K562 (cell line): ENCODE measurements at regions not wholly inside any gene's neighbourhood (a gene's known extent, or its start where the extent isn't known, plus 50 kb on each side); places are given as distances from the start of the nearest gene placed in this dataset.

Experiments
- ATAC-seq: fragments of 200-7000 bp; cut with Tn5 transposase; 3 replicates; pipeline ENCODE4 v1.9.1; 2020; ENCODE audit warnings: moderate library complexity
- BruUV-seq: library from RNA; stranded (reverse); fragments of 400-500 nt; replicated peaks from 2 replicates; lab custom pipeline; 2021; lab: Mats Ljungman, UMichigan
- CTCF ChIA-PET: fragments of 300-600 bp; formaldehyde crosslinking; extraction: SDS; loops from one replicate; lab custom pipeline; 2021; ENCODE audit warnings: low intra/inter-chr PET ratio; lab: Yijun Ruan, JAX
- POLR2A ChIA-PET: fragments of 300-600, 350-650 bp; sonication (Branson Sonifier 250); formaldehyde crosslinking; extraction: SDS; loops from one replicate; lab custom pipeline; 2021; ENCODE audit warnings: antibody characterized with exemption, inconsistent platforms; lab: Yijun Ruan, JAX
- DNase-seq, 4 experiments: peaks; one replicate each; pipeline versions ENCODE4 v3.0.0 to v3.0.0-alpha.2; 2011 to 2018; ENCODE audit warnings: low spot score in 3 of 4, mixed read lengths in 3 of 4; ENCODE audit errors: extremely low read depth in 1 of 4
- FAIRE-seq: peaks from 2 replicates; lab custom pipeline; 2011; peaks lifted over from hg19 to GRCh38; lab: Jason Lieb, UNC
- H2AFZ ChIP-seq: 2 replicates; pipeline ENCODE4 v1.6.0; 2011; ENCODE audit warnings: low read depth, low read length, control low read depth, inconsistent platforms
- H3K27ac ChIP-seq: fragments of 200-600 bp; 3 replicates; pipeline ENCODE4 v1.8.0; 2011; ENCODE audit warnings: low read depth, mild to moderate bottlenecking, control low read depth, inconsistent platforms, low read length, moderate library complexity, mixed read lengths; ENCODE audit errors: extremely low read depth
- H3K27me3 ChIP-seq, 2 experiments: fragments of 300-600 bp in 1 of 2; 2 replicates in 1 of 2; 3 replicates in 1 of 2; pipeline versions ENCODE4 v1.6.0 to v1.8.0; 2011; ENCODE audit warnings: inconsistent platforms in 2 of 2, low read length in 2 of 2, mild to moderate bottlenecking in 1 of 2, mixed read lengths in 1 of 2, moderate library complexity in 1 of 2; ENCODE audit not compliant: control insufficient read depth in 2 of 2, insufficient read depth in 2 of 2
- H3K36me3 ChIP-seq: fragments of 300-600 bp; 3 replicates; pipeline ENCODE4 v1.8.0; 2011; ENCODE audit warnings: mild to moderate bottlenecking, low read length, inconsistent platforms; ENCODE audit not compliant: control insufficient read depth, insufficient read depth
- H3K4me1 ChIP-seq, 2 experiments: fragments of 200-600 bp in 1 of 2; replicated peaks in 1 of 2; 2 replicates in 1 of 2; 3 replicates in 1 of 2; pipeline versions ENCODE4 v1.5.1 to v1.8.0; 2011; ENCODE audit warnings: inconsistent platforms in 2 of 2, low read length in 2 of 2, mild to moderate bottlenecking in 1 of 2, mixed read lengths in 1 of 2, moderate library complexity in 1 of 2; ENCODE audit not compliant: control insufficient read depth in 2 of 2, insufficient read depth in 2 of 2
- H3K4me2 ChIP-seq: 2 replicates; pipeline ENCODE4 v1.6.1; 2011; ENCODE audit warnings: low read length, control low read depth, inconsistent platforms, mixed read lengths; ENCODE audit not compliant: insufficient read depth
- H3K4me3 ChIP-seq: fragments of 200-600 bp; sonication (generic), shearing (Covaris generic); 2 replicates; pipeline ENCODE4 v1.5.1; 2016; ENCODE audit warnings: control low read depth, inconsistent platforms
- H3K79me2 ChIP-seq: fragments of 200-600 bp; 3 replicates; pipeline ENCODE4 v1.8.0; 2011; ENCODE audit warnings: low read length, inconsistent platforms; ENCODE audit not compliant: control insufficient read depth, insufficient read depth
- H3K9ac ChIP-seq, 2 experiments: 2 replicates each; pipeline versions ENCODE4 v1.6.0 to v1.6.1; 2011; ENCODE audit warnings: low read depth in 2 of 2, low read length in 2 of 2, control low read depth in 1 of 2, inconsistent platforms in 1 of 2, mild to moderate bottlenecking in 1 of 2, mixed read lengths in 1 of 2; ENCODE audit not compliant: insufficient read depth in 1 of 2
- H3K9me1 ChIP-seq: one replicate; pipeline ENCODE4 v1.6.0; 2011; ENCODE audit warnings: inconsistent platforms, mild to moderate bottlenecking, low read length, moderate library complexity; ENCODE audit not compliant: control insufficient read depth, insufficient read depth
- H3K9me3 ChIP-seq: replicated peaks from 2 replicates; pipeline ENCODE4 v1.5.1; 2011; ENCODE audit warnings: low read depth, low read length, inconsistent platforms; ENCODE audit not compliant: control insufficient read depth, insufficient read depth
- H4K20me1 ChIP-seq: replicated peaks from 2 replicates; pipeline ENCODE4 v1.6.1; 2011; ENCODE audit warnings: low read length, inconsistent platforms, mixed read lengths; ENCODE audit not compliant: control insufficient read depth, insufficient read depth
- DMBX1 ChIP-seq: fragments of 250-450 bp; sonication (Bioruptor Pico); IDR thresholded peaks from 2 replicates; pipeline ENCODE4 v1.8.0; 2022; ENCODE audit warnings: inconsistent platforms, mild to moderate bottlenecking, moderate library complexity, borderline replicate concordance
- MTF1 ChIP-seq: fragments of 250-450 bp; sonication (Bioruptor Pico); IDR thresholded peaks from 2 replicates; pipeline ENCODE4 v1.9.0; 2021; ENCODE audit warnings: moderate library complexity, mild to moderate bottlenecking, inconsistent platforms, borderline replicate concordance
- NFRKB ChIP-seq: fragments of 450-650 bp; IDR thresholded peaks from 2 replicates; pipeline ENCODE4 v1.6.1; 2016; ENCODE audit warnings: low read depth
- SIRT6 ChIP-seq: IDR thresholded peaks from one replicate; pipeline ENCODE4 v1.6.1; 2012; ENCODE audit warnings: low read depth, mild to moderate bottlenecking, control low read depth, inconsistent platforms, low read length, moderate library complexity
- SMARCA5 ChIP-seq: fragments of 450-650 bp; IDR thresholded peaks from 2 replicates; pipeline ENCODE4 v1.6.1; 2016
- SMARCC2 ChIP-seq: fragments of 450-650 bp; IDR thresholded peaks from 2 replicates; pipeline ENCODE4 v1.6.1; 2017; ENCODE audit warnings: antibody characterized with exemption, moderate library complexity, mild to moderate bottlenecking, low read depth
- SPI1 ChIP-seq: IDR thresholded peaks from 2 replicates; pipeline ENCODE4 v1.6.1; 2011; ENCODE audit warnings: low read depth, low read length, control low read depth, borderline replicate concordance
- U2AF2 ChIP-seq: fragments of 200-400 bp; formaldehyde crosslinking; optimal IDR thresholded peaks from 2 replicates; pipeline ENCODE3; 2017; ENCODE audit warnings: low read depth, mild to moderate bottlenecking, low read length
- ZNF589 ChIP-seq: fragments of 200-800 bp; sonication (Bioruptor generic); IDR thresholded peaks from 2 replicates; pipeline ENCODE4 v1.6.1; 2016; ENCODE audit warnings: low read depth, missing genetic modification characterization, missing compliant biosample characterization
- WGBS: fragments of 100-300 bp; shearing (Covaris generic); methylation state at CpG from one replicate; pipeline ENCODE4 v1.1.6; 2016; ENCODE audit warnings: low coverage, mixed read lengths; ENCODE audit not compliant: insufficient coverage; ENCODE audit errors: missing lambda C conversion rate; 5-methylcytosine and 5-hydroxymethylcytosine counted together
- in situ Hi-C: fragments of 300-500 bp; cut with MboI; formaldehyde crosslinking; loops from 4 replicates; pipeline ENCODE4 v1.15.0; 2018; ENCODE audit warnings: inconsistent platforms, mixed read lengths
- intact Hi-C: fragments of 100-400 bp; cut with micrococcal nuclease; formaldehyde crosslinking; loops from 2 replicates; pipeline ENCODE4 v1.14.2; 2022
- TF ChIP-seq, protein P1 (sequence below): fragments of 250-450 bp; sonication (Bioruptor Pico); IDR thresholded peaks from 2 replicates; pipeline ENCODE4 v1.4.0; 2020; ENCODE audit warnings: mild to moderate bottlenecking, moderate library complexity
- TF ChIP-seq, protein P2 (sequence below): fragments of 450-650 bp; formaldehyde crosslinking; IDR thresholded peaks from 2 replicates; pipeline ENCODE4 v1.4.0; 2020; ENCODE audit warnings: mild to moderate bottlenecking, moderate library complexity
- TF ChIP-seq, protein P3 (sequence below): fragments of 200-800 bp; sonication (Bioruptor generic); IDR thresholded peaks from 2 replicates; pipeline ENCODE4 v1.6.1; 2016; ENCODE audit warnings: missing genetic modification characterization, missing compliant biosample characterization
- TF ChIP-seq, protein P4 (sequence below): fragments of 250-450 bp; sonication (Bioruptor Pico); IDR thresholded peaks from 2 replicates; pipeline ENCODE4 v1.8.0; 2021; ENCODE audit warnings: moderate library complexity, mild to moderate bottlenecking, inconsistent platforms

DNA sequence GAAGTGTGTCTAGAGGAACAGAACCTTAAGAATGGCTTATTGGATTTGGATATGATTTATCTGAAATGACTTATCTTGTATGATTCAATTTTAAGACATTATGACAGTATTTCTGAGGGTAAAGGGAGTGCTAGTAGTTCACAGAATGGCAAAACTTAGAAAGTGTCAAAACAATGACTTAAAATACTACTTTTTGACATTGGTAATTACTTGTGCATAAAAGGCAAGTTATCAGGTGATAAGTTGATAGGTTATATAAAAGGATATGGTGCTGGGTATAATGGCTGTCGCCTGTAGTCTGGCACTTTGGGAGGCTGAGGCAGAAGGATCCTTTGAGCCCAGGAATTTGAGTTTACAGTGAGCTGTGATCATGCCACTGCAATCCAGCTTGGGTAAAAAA lies 494.4 kb downstream of the CDH9 start:
- H3K4me2 ChIP-seq = no peak overlapping the region
- H3K9me1 ChIP-seq = no peaks in the 10 kb centered on the region
- no TSS peak for BruUV-seq
- no peaks in the 10 kb centered on the region for H3K4me1 ChIP-seq
- no peaks in the 10 kb centered on the region for H3K9me3 ChIP-seq
- no peak overlapping the region for H2AFZ ChIP-seq
- H3K27me3 ChIP-seq = no peaks in the 10 kb centered on the region
- DNase-seq (no peak), ATAC-seq (no peak), FAIRE-seq (no peak)
- no peak overlapping the region for H3K27ac ChIP-seq
- ChIA-PET POLR2A (no interaction called here), CTCF (no interaction called here)
- no peaks in the 10 kb centered on the region for H4K20me1 ChIP-seq
- intact Hi-C loops (no loop called here), in situ Hi-C loops (no loop called here)
- TF ChIP-seq, protein P1, sequence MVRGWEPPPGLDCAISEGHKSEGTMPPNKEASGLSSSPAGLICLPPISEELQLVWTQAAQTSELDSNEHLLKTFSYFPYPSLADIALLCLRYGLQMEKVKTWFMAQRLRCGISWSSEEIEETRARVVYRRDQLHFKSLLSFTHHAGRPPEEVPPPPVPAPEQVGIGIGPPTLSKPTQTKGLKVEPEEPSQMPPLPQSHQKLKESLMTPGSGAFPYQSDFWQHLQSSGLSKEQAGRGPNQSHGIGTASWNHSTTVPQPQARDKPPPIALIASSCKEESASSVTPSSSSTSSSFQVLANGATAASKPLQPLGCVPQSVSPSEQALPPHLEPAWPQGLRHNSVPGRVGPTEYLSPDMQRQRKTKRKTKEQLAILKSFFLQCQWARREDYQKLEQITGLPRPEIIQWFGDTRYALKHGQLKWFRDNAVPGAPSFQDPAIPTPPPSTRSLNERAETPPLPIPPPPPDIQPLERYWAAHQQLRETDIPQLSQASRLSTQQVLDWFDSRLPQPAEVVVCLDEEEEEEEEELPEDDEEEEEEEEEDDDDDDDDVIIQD (CRISPR knock-in tag) = no peak
- no peak for TF ChIP-seq SPI1
- TF ChIP-seq NFRKB = no peak
- no peak for TF ChIP-seq SMARCC2
- TF ChIP-seq SMARCA5 = no peak
- TF ChIP-seq SIRT6 = no peak
- no peak for TF ChIP-seq MTF1
- TF ChIP-seq, protein P2, sequence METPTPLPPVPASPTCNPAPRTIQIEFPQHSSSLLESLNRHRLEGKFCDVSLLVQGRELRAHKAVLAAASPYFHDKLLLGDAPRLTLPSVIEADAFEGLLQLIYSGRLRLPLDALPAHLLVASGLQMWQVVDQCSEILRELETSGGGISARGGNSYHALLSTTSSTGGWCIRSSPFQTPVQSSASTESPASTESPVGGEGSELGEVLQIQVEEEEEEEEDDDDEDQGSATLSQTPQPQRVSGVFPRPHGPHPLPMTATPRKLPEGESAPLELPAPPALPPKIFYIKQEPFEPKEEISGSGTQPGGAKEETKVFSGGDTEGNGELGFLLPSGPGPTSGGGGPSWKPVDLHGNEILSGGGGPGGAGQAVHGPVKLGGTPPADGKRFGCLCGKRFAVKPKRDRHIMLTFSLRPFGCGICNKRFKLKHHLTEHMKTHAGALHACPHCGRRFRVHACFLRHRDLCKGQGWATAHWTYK = no peak
- TF ChIP-seq, protein P3, sequence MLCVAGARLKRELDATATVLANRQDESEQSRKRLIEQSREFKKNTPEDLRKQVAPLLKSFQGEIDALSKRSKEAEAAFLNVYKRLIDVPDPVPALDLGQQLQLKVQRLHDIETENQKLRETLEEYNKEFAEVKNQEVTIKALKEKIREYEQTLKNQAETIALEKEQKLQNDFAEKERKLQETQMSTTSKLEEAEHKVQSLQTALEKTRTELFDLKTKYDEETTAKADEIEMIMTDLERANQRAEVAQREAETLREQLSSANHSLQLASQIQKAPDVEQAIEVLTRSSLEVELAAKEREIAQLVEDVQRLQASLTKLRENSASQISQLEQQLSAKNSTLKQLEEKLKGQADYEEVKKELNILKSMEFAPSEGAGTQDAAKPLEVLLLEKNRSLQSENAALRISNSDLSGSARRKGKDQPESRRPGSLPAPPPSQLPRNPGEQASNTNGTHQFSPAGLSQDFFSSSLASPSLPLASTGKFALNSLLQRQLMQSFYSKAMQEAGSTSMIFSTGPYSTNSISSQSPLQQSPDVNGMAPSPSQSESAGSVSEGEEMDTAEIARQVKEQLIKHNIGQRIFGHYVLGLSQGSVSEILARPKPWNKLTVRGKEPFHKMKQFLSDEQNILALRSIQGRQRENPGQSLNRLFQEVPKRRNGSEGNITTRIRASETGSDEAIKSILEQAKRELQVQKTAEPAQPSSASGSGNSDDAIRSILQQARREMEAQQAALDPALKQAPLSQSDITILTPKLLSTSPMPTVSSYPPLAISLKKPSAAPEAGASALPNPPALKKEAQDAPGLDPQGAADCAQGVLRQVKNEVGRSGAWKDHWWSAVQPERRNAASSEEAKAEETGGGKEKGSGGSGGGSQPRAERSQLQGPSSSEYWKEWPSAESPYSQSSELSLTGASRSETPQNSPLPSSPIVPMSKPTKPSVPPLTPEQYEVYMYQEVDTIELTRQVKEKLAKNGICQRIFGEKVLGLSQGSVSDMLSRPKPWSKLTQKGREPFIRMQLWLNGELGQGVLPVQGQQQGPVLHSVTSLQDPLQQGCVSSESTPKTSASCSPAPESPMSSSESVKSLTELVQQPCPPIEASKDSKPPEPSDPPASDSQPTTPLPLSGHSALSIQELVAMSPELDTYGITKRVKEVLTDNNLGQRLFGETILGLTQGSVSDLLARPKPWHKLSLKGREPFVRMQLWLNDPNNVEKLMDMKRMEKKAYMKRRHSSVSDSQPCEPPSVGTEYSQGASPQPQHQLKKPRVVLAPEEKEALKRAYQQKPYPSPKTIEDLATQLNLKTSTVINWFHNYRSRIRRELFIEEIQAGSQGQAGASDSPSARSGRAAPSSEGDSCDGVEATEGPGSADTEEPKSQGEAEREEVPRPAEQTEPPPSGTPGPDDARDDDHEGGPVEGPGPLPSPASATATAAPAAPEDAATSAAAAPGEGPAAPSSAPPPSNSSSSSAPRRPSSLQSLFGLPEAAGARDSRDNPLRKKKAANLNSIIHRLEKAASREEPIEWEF (CRISPR knock-in tag) = no peak
- TF ChIP-seq DMBX1 = no peak
- TF ChIP-seq, protein P4, sequence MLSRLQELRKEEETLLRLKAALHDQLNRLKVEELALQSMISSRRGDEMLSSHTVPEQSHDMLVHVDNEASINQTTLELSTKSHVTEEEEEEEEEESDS (CRISPR knock-in tag) = no peak
- no peak for TF ChIP-seq U2AF2
- TF ChIP-seq ZNF589 (CRISPR knock-in tag) = no peak
- H3K79me2 ChIP-seq = no peaks in the 10 kb centered on the region
- H3K9ac ChIP-seq = no peak overlapping the region
- no peaks in the 10 kb centered on the region for H3K36me3 ChIP-seq
- 0% methylated on average over 1 of the region's 1 CpG for WGBS
- no peak overlapping the region for H3K4me3 ChIP-seq
